GM12864 (cell line): ENCODE measurements at regions not wholly inside any gene's neighbourhood (a gene's known extent, or its start where the extent isn't known, plus 50 kb on each side); places are given as distances from the start of the nearest gene placed in this dataset.

ENCODE experiments used
- DNase-seq: peaks from one replicate; pipeline ENCODE4 v3.0.0-alpha.2; 2011; ENCODE audit warnings: low read depth
- H3K4me3 ChIP-seq: 2 replicates; pipeline ENCODE4 v1.5.1; 2011; ENCODE audit warnings: mild to moderate bottlenecking, low read depth, low read length, control low read depth
- TF ChIP-seq, protein P1 (sequence below): IDR thresholded peaks from 2 replicates; pipeline ENCODE4 v1.5.1; 2011; ENCODE audit warnings: low read depth, mild to moderate bottlenecking, moderate library complexity, low read length, control low read depth, inconsistent platforms; ENCODE audit errors: missing control alignments

GRCh38 chr5:2139478-2139877, 256.8 kb upstream of the IRX4 start:
- H3K4me3 ChIP-seq, result no peak overlapping the region
- TF ChIP-seq, protein P1, sequence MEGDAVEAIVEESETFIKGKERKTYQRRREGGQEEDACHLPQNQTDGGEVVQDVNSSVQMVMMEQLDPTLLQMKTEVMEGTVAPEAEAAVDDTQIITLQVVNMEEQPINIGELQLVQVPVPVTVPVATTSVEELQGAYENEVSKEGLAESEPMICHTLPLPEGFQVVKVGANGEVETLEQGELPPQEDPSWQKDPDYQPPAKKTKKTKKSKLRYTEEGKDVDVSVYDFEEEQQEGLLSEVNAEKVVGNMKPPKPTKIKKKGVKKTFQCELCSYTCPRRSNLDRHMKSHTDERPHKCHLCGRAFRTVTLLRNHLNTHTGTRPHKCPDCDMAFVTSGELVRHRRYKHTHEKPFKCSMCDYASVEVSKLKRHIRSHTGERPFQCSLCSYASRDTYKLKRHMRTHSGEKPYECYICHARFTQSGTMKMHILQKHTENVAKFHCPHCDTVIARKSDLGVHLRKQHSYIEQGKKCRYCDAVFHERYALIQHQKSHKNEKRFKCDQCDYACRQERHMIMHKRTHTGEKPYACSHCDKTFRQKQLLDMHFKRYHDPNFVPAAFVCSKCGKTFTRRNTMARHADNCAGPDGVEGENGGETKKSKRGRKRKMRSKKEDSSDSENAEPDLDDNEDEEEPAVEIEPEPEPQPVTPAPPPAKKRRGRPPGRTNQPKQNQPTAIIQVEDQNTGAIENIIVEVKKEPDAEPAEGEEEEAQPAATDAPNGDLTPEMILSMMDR, result no peak
- no peak for DNase-seq

DNA sequence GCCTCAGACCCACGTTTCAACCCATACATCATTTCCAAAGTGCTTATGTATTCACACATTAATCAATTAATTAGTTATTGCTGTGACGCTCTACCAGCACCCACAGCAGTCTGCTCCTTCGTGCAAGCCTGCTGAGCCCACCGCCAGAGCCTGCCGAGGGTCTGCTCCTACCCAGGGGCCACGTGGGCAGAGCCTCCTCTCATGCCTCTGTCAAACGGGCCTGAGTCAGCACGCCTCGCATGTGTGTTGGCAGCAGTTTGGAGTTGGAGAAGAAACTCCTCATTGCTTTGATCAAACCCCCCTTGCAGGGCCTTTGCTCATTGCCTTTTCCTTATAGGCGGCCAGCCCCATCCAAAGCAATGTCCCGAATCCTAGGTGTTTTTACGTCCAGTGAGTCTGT, 256.2 kb upstream of the IRX4 start:
- TF ChIP-seq, protein P1, result no peak
- H3K4me3 ChIP-seq, result no peak overlapping the region
- no peak for DNase-seq

- TF ChIP-seq, protein P1, result no peak
- no peak overlapping the region for H3K4me3 ChIP-seq
- DNase-seq, result no peak
These were observed 254.8 kb upstream of the IRX4 start for GRCh38 chr5:2137444-2138050.

DNA sequence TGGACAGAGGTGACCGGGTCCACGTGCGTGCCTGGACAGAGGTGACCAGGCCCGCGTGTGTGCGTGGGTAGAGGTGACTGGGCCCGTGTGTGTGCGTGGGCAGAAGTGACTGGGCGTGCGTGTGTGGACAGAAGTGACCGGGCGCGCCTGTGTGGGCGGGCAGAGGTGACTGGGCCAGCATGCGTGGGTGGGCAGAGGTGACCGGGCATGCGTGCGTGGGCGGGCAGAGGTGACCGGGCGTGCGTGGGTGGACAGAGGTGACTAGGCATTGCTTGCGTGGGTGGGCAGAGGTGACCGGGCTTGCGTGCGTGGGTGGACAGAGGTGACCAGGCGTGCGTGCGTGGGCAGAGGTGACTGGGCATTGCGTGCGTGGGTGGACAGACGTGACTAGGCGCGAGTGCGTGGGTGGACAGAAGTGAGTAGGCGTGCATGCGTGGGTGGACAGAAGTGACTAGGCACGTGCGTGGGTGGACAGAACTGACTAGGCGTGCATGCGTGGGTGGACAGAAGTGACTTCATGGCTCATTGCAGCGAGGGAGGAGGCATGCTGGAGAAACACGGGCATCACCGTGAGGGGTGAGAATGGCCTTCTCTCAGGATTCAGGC, 254.1 kb upstream of the IRX4 start:
- no peak for DNase-seq
- TF ChIP-seq, protein P1, result no peak
- H3K4me3 ChIP-seq, result no peak overlapping the region

DNA sequence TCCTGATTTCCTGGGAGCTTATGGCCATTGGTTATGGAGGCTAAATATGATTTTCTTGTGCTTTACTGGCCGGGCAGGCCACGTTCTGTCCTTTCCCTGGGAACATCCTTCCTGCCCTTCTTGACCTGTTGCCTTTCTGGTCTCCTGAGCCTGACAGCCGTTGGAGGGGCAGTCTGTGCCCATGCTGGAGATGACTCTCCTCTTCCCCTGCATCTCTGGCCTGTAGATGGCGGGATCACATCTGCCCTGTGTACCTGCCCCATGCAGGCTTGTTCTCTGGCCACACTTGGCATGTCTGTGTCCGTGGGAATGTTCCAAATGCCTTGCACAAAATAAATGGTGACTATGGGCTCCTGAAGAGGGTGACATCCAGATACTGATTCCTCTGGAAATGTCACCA, 253.1 kb upstream of the IRX4 start:
- no peak overlapping the region for H3K4me3 ChIP-seq
- DNase-seq, result no peak
- TF ChIP-seq, protein P1, result no peak

GRCh38 chr5:2135354-2135753, 252.6 kb upstream of the IRX4 start:
- TF ChIP-seq, protein P1, result no peak
- no peak overlapping the region for H3K4me3 ChIP-seq
- no peak for DNase-seq

DNA sequence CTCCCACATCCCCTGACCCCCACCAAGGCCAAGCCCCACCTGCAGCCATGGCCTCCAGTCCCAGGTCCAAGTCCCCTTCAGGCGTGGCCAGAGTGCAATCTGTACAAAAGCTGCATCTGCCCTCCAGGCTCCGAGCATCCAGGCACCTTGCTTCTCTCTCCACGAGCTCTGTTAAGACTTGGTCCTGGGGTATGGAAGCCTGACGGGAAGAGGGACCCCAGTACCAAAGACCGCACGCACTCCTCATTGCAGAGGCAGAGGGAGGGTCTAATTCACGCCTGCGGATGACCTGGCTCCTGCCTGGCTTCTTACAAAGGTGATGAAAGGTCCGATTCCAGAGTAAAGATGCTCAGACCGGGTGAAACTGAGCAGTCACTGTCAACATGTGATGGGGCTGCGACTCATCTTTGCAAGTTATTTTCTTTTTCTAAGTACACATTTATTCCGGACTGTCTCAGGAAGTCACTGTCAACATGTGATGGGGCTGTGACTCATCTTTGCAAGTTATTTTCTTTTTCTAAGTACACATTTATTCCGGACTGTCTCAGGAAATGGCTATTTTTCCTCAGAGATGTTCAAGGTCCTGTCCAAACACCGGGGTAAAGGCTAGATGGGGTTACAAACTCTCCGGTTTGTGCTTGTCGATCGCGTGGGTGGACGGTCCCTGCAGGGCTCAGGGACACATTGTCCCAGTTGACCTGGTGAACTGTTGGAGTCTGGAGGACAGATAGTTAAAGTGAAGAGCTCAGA, 252.0 kb upstream of the IRX4 start:
- TF ChIP-seq, protein P1, result no peak
- DNase-seq, result no peak
- no peak overlapping the region for H3K4me3 ChIP-seq
